HepG2 (cell line): ENCODE measurements at regions not wholly inside any gene's neighbourhood (a gene's known extent, or its start where the extent isn't known, plus 50 kb on each side); places are given as distances from the start of the nearest gene placed in this dataset.

Experiments used
- CHD2 ChIP-seq: IDR thresholded peaks from 2 replicates; pipeline ENCODE4 v1.6.1; 2011; ENCODE audit warnings: low read depth, low read length, improper control_type of control experiment
- CSRNP2 ChIP-seq: sonication (generic); formaldehyde crosslinking; conservative IDR thresholded peaks from 2 replicates; pipeline ENCODE4 v1.8.0; 2022; ENCODE audit warnings: low read depth, missing genetic modification reagents
- FOSL2 ChIP-seq: sonication (generic); formaldehyde crosslinking; IDR thresholded peaks from 2 replicates; pipeline ENCODE4 v1.4.0; 2020; ENCODE audit warnings: missing genetic modification reagents
- GATAD1 ChIP-seq: IDR thresholded peaks from 2 replicates; pipeline ENCODE4 v1.6.1; 2016; ENCODE audit warnings: missing genetic modification reagents, missing compliant biosample characterization
- GLMP ChIP-seq: sonication (generic); formaldehyde crosslinking; IDR thresholded peaks from 2 replicates; pipeline ENCODE4 v1.9.0; 2021; ENCODE audit warnings: missing genetic modification reagents, mild to moderate bottlenecking, borderline replicate concordance
- HNF1B ChIP-seq: sonication (generic); formaldehyde crosslinking; IDR thresholded peaks from 2 replicates; pipeline ENCODE4 v1.5.1; 2020; ENCODE audit warnings: mild to moderate bottlenecking, moderate library complexity, missing genetic modification reagents
- PHF5A ChIP-seq: IDR thresholded peaks from one replicate; pipeline ENCODE4 v1.6.1; 2018; ENCODE audit warnings: low read depth, missing genetic modification reagents; ENCODE audit not compliant: unreplicated experiment
- POLR2A ChIP-seq, 2 experiments: IDR thresholded peaks; 2 replicates each; pipeline ENCODE4 v1.6.1; 2011; ENCODE audit warnings: low read depth in 2 of 2, low read length in 2 of 2, mild to moderate bottlenecking in 1 of 2, moderate library complexity in 1 of 2; ENCODE audit not compliant: insufficient read depth in 1 of 2
- REPIN1 ChIP-seq: sonication (generic); formaldehyde crosslinking; IDR thresholded peaks from 2 replicates; pipeline ENCODE4 v1.8.0; 2022; ENCODE audit warnings: missing genetic modification reagents, low read depth, mild to moderate bottlenecking, borderline replicate concordance
- RXRA ChIP-seq: sonication (generic); formaldehyde crosslinking; IDR thresholded peaks from 2 replicates; pipeline ENCODE4 v1.5.1; 2020; ENCODE audit warnings: missing genetic modification reagents
- SYNCRIP ChIP-seq: fragments of 200-400 bp; formaldehyde crosslinking; IDR thresholded peaks from 2 replicates; pipeline ENCODE4 v1.6.1; 2018; ENCODE audit warnings: mild to moderate bottlenecking, low read depth, low read length; ENCODE audit not compliant: insufficient read depth
- TARDBP ChIP-seq: sonication (generic); formaldehyde crosslinking; IDR thresholded peaks from 2 replicates; pipeline ENCODE4 v1.8.0; 2022; ENCODE audit warnings: mild to moderate bottlenecking, missing genetic modification reagents
- TBX3 ChIP-seq: fragments of 450-650 bp; IDR thresholded peaks from 2 replicates; pipeline ENCODE4 v1.6.1; 2017; ENCODE audit warnings: antibody characterized with exemption, mild to moderate bottlenecking, inconsistent platforms, borderline replicate concordance
- XRCC5 ChIP-seq: fragments of 200-400 bp; formaldehyde crosslinking; optimal IDR thresholded peaks from 2 replicates; pipeline ENCODE3; 2017; ENCODE audit warnings: mild to moderate bottlenecking, low read length
- ZFP41 ChIP-seq: sonication (generic); formaldehyde crosslinking; IDR thresholded peaks from 2 replicates; pipeline ENCODE4 v1.4.0; 2020; ENCODE audit warnings: mild to moderate bottlenecking, missing genetic modification reagents, borderline replicate concordance
- ZNF331 ChIP-seq: sonication (generic); formaldehyde crosslinking; IDR thresholded peaks from 2 replicates; pipeline ENCODE4 v1.4.0; 2020; ENCODE audit warnings: missing genetic modification reagents
- ZNF33B ChIP-seq: sonication (generic); formaldehyde crosslinking; IDR thresholded peaks from 2 replicates; pipeline ENCODE4 v1.5.1; 2020; ENCODE audit warnings: mild to moderate bottlenecking, missing genetic modification reagents
- ZNF432 ChIP-seq: sonication (generic); formaldehyde crosslinking; IDR thresholded peaks from 2 replicates; pipeline ENCODE4 v1.5.0; 2020; ENCODE audit warnings: missing genetic modification reagents, mild to moderate bottlenecking, borderline replicate concordance
- ZNF549 ChIP-seq: sonication (generic); formaldehyde crosslinking; IDR thresholded peaks from 2 replicates; pipeline ENCODE4 v1.5.0; 2020; ENCODE audit warnings: missing genetic modification reagents
- ZNF607 ChIP-seq: sonication (generic); formaldehyde crosslinking; IDR thresholded peaks from 2 replicates; pipeline ENCODE4 v1.5.1; 2020; ENCODE audit warnings: missing genetic modification reagents, mild to moderate bottlenecking, borderline replicate concordance
- ZNF780A ChIP-seq: sonication (generic); formaldehyde crosslinking; IDR thresholded peaks from 2 replicates; pipeline ENCODE4 v1.8.0; 2022; ENCODE audit warnings: mild to moderate bottlenecking, missing genetic modification reagents, moderate library complexity
- ZNF800 ChIP-seq: sonication (generic); formaldehyde crosslinking; IDR thresholded peaks from 2 replicates; pipeline ENCODE4 v1.4.0; 2020; ENCODE audit warnings: missing genetic modification reagents
- ZSCAN12 ChIP-seq: sonication (generic); formaldehyde crosslinking; IDR thresholded peaks from 2 replicates; pipeline ENCODE4 v1.9.0; 2021; ENCODE audit warnings: mild to moderate bottlenecking, missing genetic modification reagents
- ZSCAN9 ChIP-seq: IDR thresholded peaks from 2 replicates; pipeline ENCODE4 v1.6.1; 2016; ENCODE audit warnings: borderline replicate concordance

- TF ChIP-seq CHD2 (peak; percentile 69), RXRA (CRISPR knock-in tag) (peak; percentile 91), GATAD1 (CRISPR knock-in tag) (peak; percentile 32; the same call in 1 of the 2 replicates), ZSCAN12 (CRISPR knock-in tag) (no peak), ZNF780A (CRISPR knock-in tag) (no peak), ZNF800 (CRISPR knock-in tag) (no peak), FOSL2 (CRISPR knock-in tag) (peak; percentile 65), ZNF432 (CRISPR knock-in tag) (no peak), GLMP (CRISPR knock-in tag) (no peak), REPIN1 (CRISPR knock-in tag) (peak; percentile 89), ZFP41 (CRISPR knock-in tag) (peak; percentile 27; the same call in 1 of the 2 replicates), TARDBP (CRISPR knock-in tag) (peak; percentile 82), TBX3 (no peak), ZNF331 (CRISPR knock-in tag) (peak; percentile 82), HNF1B (peak; percentile 55; the same call in 1 of the 2 replicates), XRCC5 (peak; percentile 82), ZNF607 (no peak), SYNCRIP (no peak), ZSCAN9 (CRISPR knock-in tag) (0 out of 2 replicates have a peak, but pooled peaks have one; percentile 48), CSRNP2 (no peak), POLR2A (IDR thresholded peaks at IDR 0.05; ENCODE audit: insufficient read depth in 1 of 2, low read depth in 2 of 2, low read length in 2 of 2) (no peak), ZNF33B (no peak), PHF5A (CRISPR knock-in tag) (peak; percentile 81), ZNF549 (CRISPR knock-in tag) (no peak)
Observed at GRCh38 chr7:46215987-46216567, 295.0 kb upstream of the IGFBP3 start (continued).
